Activated naive CD4-positive, alpha-beta T cell treated with anti-CD3 and anti-CD28 coated beads, Interleukin-2, amount 50 U/mL, for 16 hours (primary cell): ENCODE measurements at regions not wholly inside any gene's neighbourhood (a gene's known extent, or its start where the extent isn't known, plus 50 kb on each side); places are given as distances from the start of the nearest gene placed in this dataset.

Experiments used
- DNase-seq: peaks from one replicate; pipeline ENCODE4 v3.0.0-alpha.2; 2020

GRCh38 chr15:93176065-93176464 lies 87.1 kb upstream of the RGMA start:
- DNase-seq, result no peak

- no peak for DNase-seq
Measured at GRCh38 chr15:93174836-93175235, 85.8 kb upstream of the RGMA start.

- no peak for DNase-seq
Measured at GRCh38 chr15:93173369-93173768, 84.4 kb upstream of the RGMA start.

GRCh38 chr15:93171476-93171875 lies 82.5 kb upstream of the RGMA start:
- no peak for DNase-seq

GRCh38 chr15:93170329-93170728 lies 81.3 kb upstream of the RGMA start:
- DNase-seq, result no peak

GRCh38 chr15:93168910-93169309 lies 79.9 kb upstream of the RGMA start:
- no peak for DNase-seq

- DNase-seq, result no peak
Measured at GRCh38 chr15:93167291-93167690, 78.3 kb upstream of the RGMA start.

- DNase-seq, result no peak
Measured at GRCh38 chr15:93166675-93167074, 77.7 kb upstream of the RGMA start.

- DNase-seq, result no peak
Measured at GRCh38 chr15:93165734-93166470, 76.9 kb upstream of the RGMA start.

GRCh38 chr15:93164409-93164808 lies 75.4 kb upstream of the RGMA start:
- DNase-seq, result no peak

GRCh38 chr15:93162560-93162959 lies 73.5 kb upstream of the RGMA start:
- DNase-seq, result no peak

GRCh38 chr15:93159930-93160329 lies 70.9 kb upstream of the RGMA start:
- DNase-seq, result no peak

GRCh38 chr15:93158097-93158900 lies 69.3 kb upstream of the RGMA start:
- no peak for DNase-seq

- no peak for DNase-seq
Measured at GRCh38 chr15:93154666-93155065, 65.7 kb upstream of the RGMA start.

GRCh38 chr15:93152951-93153350 lies 63.9 kb upstream of the RGMA start:
- no peak for DNase-seq

GRCh38 chr15:93152360-93152759 lies 63.3 kb upstream of the RGMA start:
- DNase-seq, result no peak

GRCh38 chr15:93150910-93151881 lies 62.2 kb upstream of the RGMA start:
- no peak for DNase-seq

- DNase-seq, result no peak
Measured at GRCh38 chr15:93146601-93147000, 57.6 kb upstream of the RGMA start.

GRCh38 chr15:93146196-93146595 lies 57.2 kb upstream of the RGMA start:
- no peak for DNase-seq

- DNase-seq, result no peak
Measured at GRCh38 chr15:93144463-93145236, 55.6 kb upstream of the RGMA start.

GRCh38 chr15:93143186-93143585 lies 54.2 kb upstream of the RGMA start:
- DNase-seq, result no peak

- DNase-seq, result no peak
Measured at GRCh38 chr15:93141371-93141794, 52.4 kb upstream of the RGMA start.
